Fibroblast of peridontal ligament (primary cell): ENCODE measurements at regions not wholly inside any gene's neighbourhood (a gene's known extent, or its start where the extent isn't known, plus 50 kb on each side); places are given as distances from the start of the nearest gene placed in this dataset.
"Not testable (repeated sequence)": the region's sequence is repeated elsewhere in the genome, so short reads cannot be mapped to it uniquely, and the experiment has no call there.

Source experiments
- DNase-seq: peaks from one replicate; pipeline ENCODE4 v3.0.0-alpha.2; 2010; ENCODE audit errors: extremely low read depth

GRCh38 chr12:9337656-9338055, 129.5 kb upstream of the PZP start:
- DNase-seq = no peak

- DNase-seq = not testable (repeated sequence)
Observed at GRCh38 chr12:9336375-9337011, 128.3 kb upstream of the PZP start.

DNA sequence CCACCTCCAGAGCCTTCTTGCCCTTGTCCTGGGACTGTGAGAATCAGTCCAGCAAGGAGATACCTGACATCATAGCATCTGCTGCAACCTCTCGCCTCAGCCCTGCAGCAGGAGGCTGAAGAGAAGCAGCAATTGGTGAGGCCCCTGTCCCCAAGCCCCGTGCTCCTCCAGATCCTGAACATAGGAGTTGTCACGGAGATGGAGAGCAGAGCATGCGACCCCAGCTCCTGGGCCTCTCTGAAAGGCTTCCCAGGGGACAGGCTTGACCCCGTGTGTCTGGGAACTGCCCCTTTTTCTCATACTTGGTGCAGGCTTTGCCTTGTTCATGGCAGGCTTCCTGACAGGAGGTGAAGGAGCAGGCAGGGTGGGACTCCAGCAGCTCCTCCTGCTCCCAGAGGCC, 127.7 kb upstream of the PZP start:
- DNase-seq = no peak

DNA sequence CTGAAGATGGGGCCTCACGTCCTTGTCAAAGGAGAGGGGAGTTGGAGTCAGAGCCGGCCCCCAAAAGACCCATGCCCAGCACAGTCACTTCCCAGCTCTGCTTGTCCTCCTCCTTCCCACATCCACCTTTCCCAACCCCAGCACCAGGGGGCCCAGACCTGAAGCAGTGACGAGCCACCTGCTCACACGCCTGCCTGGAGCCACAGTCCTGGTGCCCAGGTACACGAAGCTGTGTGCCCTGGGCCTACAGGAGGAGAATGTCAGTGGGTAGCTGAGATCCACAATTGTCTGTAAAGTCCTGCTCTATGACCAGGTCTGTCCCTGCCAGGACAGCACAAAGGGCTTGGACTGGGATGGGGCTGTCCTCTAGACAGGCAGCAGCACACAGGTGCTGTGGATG, 126.8 kb upstream of the PZP start:
- DNase-seq = no peak

GRCh38 chr12:9334041-9334692, 126.0 kb upstream of the PZP start:
- peak; percentile 46 for DNase-seq

- DNase-seq = no peak
Observed at GRCh38 chr12:9333161-9333560, 125.0 kb upstream of the PZP start.

DNA sequence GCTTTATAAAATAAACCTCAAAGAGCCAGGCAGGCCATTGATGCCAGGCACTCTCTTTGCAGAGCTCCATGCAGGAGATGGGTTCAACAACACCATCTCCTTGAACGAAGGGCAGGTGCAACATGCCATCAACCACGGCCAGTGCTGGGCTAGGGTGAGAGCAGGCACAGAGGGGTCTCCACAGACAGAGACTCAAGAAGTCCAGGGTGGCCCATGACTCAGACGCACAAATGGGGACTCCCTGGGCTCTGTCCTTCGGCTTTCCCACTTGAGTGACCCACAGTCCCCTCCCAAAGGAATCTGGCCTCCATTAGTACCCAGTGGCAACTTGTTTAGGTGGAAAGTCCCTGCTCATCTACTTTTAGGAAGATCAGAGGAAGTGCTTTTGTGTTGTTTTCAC, 124.4 kb upstream of the PZP start:
- no peak for DNase-seq

- DNase-seq = peak; percentile 56
Observed at GRCh38 chr12:9331218-9331626, 123.0 kb upstream of the PZP start.

- no peak for DNase-seq
Observed at GRCh38 chr12:9329019-9329418, 120.8 kb upstream of the PZP start.

DNA sequence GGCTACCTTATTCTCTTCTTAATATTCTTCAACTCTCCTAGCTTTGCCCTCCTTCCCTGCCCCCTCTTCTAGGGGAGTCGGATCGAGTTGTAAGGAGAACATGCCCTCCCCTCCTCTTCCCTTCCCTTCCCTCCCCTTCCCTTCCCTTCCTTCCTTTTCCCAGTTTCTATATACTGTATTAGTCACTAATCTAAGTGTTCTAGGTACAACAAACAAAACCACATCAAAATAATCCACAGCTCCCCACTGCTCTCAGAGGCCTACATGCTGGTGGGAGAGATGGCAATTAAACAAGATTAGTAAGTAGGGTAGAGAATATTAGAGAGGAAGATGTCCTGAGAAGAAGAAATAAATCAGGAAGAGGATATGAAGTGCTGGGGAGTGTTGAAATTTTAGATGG, 119.9 kb upstream of the PZP start:
- DNase-seq = no peak

DNA sequence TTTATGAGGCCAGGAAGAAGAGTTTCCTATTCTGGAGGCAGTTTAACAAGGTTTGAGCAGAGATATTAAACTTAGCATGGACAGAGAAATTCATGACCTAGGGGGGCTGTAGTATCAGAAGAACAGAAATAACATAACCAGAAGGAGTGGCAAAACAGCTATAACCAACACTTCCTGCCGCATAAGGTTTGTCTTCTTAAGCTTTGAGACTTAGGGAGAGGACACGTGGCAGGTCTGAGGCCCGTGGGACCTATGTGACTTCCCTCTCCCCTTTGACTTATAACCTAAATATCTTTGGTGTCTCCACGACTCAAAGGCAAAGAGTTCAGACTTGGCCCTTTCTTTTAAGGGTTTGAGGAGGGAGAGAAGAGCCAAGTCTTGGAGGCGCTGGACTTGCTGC, 119.1 kb upstream of the PZP start:
- no peak for DNase-seq

DNA sequence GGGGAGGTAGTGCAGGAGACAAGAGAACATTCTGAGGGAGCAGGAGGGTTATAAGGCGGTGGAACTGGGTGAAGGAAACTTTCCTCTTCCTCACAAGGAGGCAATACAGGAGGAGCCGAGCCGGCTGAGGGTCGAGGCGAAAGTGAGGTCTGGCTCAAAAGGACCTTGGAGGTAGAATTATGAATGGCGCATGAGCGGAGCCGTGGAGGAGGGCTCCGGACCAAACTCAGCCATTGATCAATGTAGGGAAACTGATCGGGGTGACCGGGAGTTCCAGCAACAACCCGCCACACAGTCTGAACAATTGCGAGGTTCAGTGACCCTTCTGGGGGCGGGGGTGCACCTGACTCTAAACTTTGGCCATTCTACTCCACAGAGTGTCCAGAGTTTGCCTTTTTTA, 118.7 kb upstream of the PZP start:
- DNase-seq = not testable (repeated sequence)

DNA sequence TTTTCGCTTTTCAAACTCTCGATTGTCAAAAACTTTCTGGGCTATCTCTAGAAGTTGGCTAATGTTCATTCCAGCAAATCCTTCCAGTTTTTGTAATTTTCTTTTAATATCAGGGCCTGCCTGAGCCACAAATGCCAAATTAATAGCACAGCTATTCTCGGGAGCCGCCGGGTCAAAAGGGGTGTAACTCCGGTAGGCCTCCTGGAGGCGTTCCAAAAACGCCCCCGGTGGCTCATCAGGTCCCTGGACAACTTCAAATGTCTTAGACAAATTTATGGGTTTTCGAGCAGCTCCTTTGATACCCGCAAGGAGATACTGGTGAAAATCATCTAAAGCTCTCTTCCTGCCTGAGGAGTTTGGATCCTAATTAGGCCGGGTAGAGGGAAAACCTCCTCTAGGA, 117.9 kb upstream of the PZP start:
- no peak for DNase-seq

GRCh38 chr12:9325471-9325870, 117.3 kb upstream of the PZP start:
- no peak for DNase-seq

DNA sequence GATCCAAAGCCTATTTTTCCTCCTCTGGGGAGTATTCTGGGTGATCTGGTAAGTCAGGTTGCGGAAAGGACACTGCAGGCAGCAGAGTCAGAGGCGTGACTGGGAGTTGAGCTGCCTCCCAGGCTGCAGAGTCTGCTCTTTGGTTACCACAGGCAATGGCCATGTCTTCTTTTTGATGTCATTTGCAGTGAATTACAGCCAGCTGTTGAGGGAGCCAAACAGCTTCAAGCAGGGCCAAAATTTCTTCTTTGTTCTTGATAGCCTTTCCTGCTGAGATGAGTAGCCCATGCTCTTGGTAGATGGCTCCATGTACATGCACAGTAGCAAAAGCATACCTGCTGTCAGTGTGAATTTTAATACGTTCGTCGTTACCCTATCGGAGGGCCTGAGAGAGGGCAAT, 116.6 kb upstream of the PZP start:
- DNase-seq = no peak

- DNase-seq = no peak
Observed at GRCh38 chr12:9323144-9323681, 115.0 kb upstream of the PZP start.

DNA sequence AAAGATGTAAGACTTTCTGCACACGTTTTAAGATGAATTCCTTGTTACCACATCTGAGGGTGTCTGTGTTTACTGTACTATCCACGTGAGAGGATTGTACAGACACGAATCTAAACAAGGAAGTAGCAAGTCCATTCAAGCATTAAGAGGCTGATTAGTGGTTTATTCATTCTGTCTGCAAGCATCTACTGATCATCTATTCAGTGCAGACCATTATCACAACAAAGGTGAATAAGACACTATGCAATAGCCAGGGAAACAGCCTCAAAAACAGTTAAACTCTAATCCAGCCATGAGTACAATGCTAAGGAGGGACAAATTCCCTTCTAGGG, 111.6 kb upstream of the PZP start:
- DNase-seq = no peak

DNA sequence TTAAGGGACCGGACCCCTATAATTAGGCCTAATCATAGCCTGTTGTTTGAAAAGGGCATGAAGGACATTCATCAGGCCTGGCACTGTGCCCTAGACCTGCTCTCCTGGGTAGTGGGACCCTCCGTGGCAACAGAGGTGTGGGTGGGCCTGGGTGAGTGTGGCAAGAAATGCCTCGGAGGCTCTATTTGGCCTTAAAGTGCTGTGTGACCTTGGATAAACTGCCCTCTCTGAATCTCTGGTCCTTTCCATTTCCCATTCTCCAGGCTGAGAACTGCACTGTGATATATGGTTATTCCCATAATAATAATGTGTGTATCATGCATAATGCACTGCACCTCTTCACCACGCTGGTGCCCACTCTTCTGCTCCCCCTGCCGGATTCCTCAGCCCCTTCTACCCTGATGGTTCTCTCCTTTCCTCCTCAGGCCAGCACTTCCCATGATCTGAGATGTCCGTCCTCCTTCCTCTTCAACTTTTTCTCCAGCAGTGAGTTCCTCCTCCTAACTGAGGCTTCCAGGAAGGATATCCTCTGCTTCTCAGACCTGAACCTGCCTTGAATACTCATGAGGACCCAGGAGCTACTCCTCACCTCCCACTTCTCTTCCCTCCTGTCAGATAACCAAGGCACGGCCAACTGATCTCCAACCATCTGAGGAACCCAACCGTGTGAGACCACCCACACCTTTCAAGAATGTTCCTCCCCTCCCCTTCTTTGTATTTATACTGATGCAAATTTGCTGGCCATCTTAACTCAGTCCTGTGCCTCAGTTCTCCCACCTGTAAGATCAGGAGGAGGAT, 111.0 kb upstream of the PZP start:
- no peak for DNase-seq

GRCh38 chr12:9313479-9313878, 105.3 kb upstream of the PZP start:
- not testable (repeated sequence) for DNase-seq

DNA sequence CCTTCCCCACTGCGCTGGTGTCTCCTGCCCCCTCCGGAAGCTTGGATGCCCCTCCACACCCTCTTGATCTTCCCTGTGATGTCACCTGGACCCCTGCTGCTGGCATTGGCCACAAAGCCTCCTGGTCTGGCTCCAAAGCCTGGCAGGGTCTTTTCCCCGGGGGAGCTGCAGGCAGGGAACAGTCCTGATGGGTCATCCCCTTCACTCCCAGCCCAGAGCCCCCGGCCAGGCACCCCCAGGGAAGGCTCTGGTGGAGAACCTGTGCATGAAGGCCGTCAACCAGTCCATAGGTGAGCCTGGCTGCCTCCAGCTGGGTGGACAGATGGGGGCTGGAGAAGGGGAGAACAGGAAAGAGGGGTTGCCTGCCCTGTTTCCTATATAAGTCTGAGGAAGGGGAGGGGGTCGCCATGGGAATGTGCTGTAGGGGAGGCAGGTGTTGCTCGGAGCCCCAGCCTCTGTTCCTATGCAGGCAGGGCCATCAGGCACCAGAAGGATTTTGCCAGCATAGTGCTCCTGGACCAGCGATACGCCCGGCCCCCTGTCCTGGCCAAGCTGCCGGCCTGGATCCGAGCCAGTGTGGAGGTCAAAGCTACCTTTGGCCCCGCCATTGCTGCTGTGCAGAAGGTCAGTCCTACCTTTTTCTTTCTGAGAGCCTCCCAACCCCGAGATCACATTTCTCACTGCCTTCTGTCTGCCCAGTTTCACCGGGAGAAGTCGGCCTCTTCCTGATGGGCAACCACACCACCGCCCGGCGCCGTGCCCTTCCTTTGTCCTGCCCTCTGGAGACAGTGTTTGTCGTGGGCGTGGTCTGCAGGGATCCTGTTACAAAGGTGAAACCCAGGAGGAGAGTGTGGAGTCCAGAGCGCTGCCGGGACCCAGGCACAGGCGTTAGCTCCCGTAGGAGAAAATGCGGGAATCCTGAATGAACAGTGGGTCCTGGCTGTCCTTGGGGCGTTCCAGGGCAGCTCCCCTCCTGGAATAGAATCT, 104.5 kb upstream of the PZP start:
- not testable (repeated sequence) for DNase-seq

DNA sequence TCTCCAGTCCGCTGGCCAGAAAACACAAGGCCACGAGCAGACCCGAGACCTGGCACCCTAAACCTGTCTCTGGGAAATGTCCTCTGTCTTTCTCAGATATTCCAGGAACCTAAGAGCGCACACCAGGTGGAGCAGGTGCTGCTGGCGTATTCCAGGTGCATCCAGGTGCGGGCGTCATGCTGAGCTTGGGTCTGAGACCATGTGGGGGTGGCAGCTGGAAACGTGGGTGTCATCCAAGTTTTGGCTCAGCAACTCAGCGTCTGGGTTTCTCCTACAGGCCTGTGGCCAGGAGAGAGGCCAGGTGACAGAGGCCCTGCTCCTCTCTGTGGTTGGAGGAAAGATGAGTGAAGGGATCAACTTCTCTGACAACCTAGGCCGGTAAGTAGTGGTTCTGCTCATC, 103.3 kb upstream of the PZP start:
- DNase-seq = not testable (repeated sequence)

DNA sequence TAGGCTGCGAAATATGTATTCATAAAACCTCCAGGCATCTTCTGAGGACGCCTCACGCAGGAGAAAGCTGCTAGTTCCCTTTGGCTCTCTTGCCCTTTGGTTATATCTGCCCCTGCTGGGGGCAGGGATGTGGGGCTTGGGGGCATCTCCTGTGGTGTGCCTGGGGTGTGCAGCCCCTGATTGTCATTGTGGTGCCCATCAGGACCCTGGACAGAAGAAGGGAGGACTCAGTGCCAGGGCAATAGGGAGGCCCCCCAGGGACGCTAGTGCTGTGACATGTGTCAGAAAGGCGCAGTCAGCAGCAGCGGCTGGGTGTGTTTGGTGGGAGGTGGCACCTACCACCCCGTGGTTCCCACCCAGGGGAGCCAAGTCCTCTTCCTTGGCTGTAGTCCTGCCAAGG, 102.5 kb upstream of the PZP start:
- not testable (repeated sequence) for DNase-seq
